Panc1 (cell line): ENCODE measurements at regions not wholly inside any gene's neighbourhood (a gene's known extent, or its start where the extent isn't known, plus 50 kb on each side); places are given as distances from the start of the nearest gene placed in this dataset.

Experiments
- CTCF ChIP-seq: fragments of 450-650 bp; IDR thresholded peaks from 2 replicates; pipeline ENCODE4 v1.5.1; 2017; ENCODE audit warnings: mild to moderate bottlenecking
- POLR2AphosphoS5 ChIP-seq: IDR thresholded peaks from 2 replicates; pipeline ENCODE4 v1.6.1; 2012; ENCODE audit warnings: mild to moderate bottlenecking, low read depth, low read length, moderate library complexity
- SIN3A ChIP-seq: IDR thresholded peaks from 2 replicates; pipeline ENCODE4 v1.6.1; 2012; ENCODE audit warnings: low read depth, mild to moderate bottlenecking, low read length, moderate library complexity, borderline replicate concordance; ENCODE audit not compliant: insufficient read depth

- TF ChIP-seq CTCF (no peak), SIN3A (no peak), POLR2AphosphoS5 (no peak)
Measured at GRCh38 chr1:55639526-55639925, 424.4 kb upstream of the USP24 start.
